OCI-LY1 (cell line): ENCODE measurements at regions not wholly inside any gene's neighbourhood (a gene's known extent, or its start where the extent isn't known, plus 50 kb on each side); places are given as distances from the start of the nearest gene placed in this dataset.

Experiments used
- H2AFZ ChIP-seq: fragments of 200-600 bp; sonication (generic), shearing (Covaris generic); 2 replicates; pipeline ENCODE4 v1.6.0; 2014; ENCODE audit warnings: antibody characterized with exemption, mild to moderate bottlenecking, low read length
- H3F3A ChIP-seq: fragments of 200-600 bp; sonication (generic), shearing (Covaris generic); 2 replicates; pipeline ENCODE4 v1.6.0; 2014; ENCODE audit warnings: mild to moderate bottlenecking, antibody characterized with exemption, low read length, moderate library complexity; ENCODE audit not compliant: insufficient read depth
- H3K27ac ChIP-seq: fragments of 200-600 bp; sonication (generic); 2 replicates; pipeline ENCODE4 v1.5.1; 2014; ENCODE audit warnings: low read length, mixed run types, mild to moderate bottlenecking, low read depth; ENCODE audit not compliant: poor library complexity, severe bottlenecking
- H3K27me3 ChIP-seq: fragments of 200-600 bp; sonication (generic); 2 replicates; pipeline ENCODE4 v1.6.0; 2014; ENCODE audit warnings: antibody characterized with exemption, mild to moderate bottlenecking, low read length, moderate library complexity; ENCODE audit not compliant: insufficient read depth
- H3K36me3 ChIP-seq: fragments of 200-600 bp; sonication (generic); 2 replicates; pipeline ENCODE4 v1.6.1; 2014; ENCODE audit warnings: mild to moderate bottlenecking, antibody characterized with exemption, low read length, moderate library complexity, mixed read lengths; ENCODE audit not compliant: insufficient read depth
- H3K4me1 ChIP-seq: fragments of 200-600 bp; sonication (generic); 2 replicates; pipeline ENCODE4 v1.5.1; 2014; ENCODE audit warnings: mild to moderate bottlenecking, low read length, moderate library complexity; ENCODE audit not compliant: insufficient read depth, severe bottlenecking
- H3K4me2 ChIP-seq: fragments of 200-600 bp; sonication (generic), shearing (Covaris generic); 2 replicates; pipeline ENCODE4 v1.6.1; 2014; ENCODE audit warnings: low read length
- H3K4me3 ChIP-seq: fragments of 200-600 bp; sonication (generic); 2 replicates; pipeline ENCODE4 v1.5.1; 2014; ENCODE audit warnings: low read length, low read depth, mild to moderate bottlenecking, mixed read lengths; ENCODE audit not compliant: poor library complexity, severe bottlenecking
- H3K79me2 ChIP-seq: fragments of 200-600 bp; shearing (Covaris generic); 2 replicates; pipeline ENCODE4 v1.6.1; 2016; ENCODE audit warnings: mixed run types, low read length, mixed read lengths; ENCODE audit not compliant: insufficient read depth
- H3K9ac ChIP-seq: fragments of 200-600 bp; sonication (generic), shearing (Covaris generic); 2 replicates; pipeline ENCODE4 v1.6.1; 2014; ENCODE audit warnings: mild to moderate bottlenecking, low read length, mixed read lengths
- H3K9me2 ChIP-seq: fragments of 200-600 bp; sonication (generic), shearing (Covaris generic); 2 replicates; pipeline ENCODE4 v1.6.1; 2014; ENCODE audit warnings: low read depth, mild to moderate bottlenecking, low read length, mixed read lengths
- H3K9me3 ChIP-seq: fragments of 200-600 bp; shearing (Covaris generic); 2 replicates; pipeline ENCODE4 v1.6.1; 2014; ENCODE audit warnings: low read length, mixed read lengths
- H4K20me1 ChIP-seq: fragments of 200-600 bp; sonication (generic), shearing (Covaris generic); 2 replicates; pipeline ENCODE4 v1.6.0; 2016; ENCODE audit warnings: mild to moderate bottlenecking, low read length; ENCODE audit not compliant: insufficient read depth
- EZH2 ChIP-seq: fragments of 200-600 bp; sonication (generic), shearing (Covaris generic); IDR thresholded peaks from 2 replicates; pipeline ENCODE4 v1.8.0; 2017; ENCODE audit warnings: borderline replicate concordance, mixed run types, mild to moderate bottlenecking, antibody characterized with exemption, low read length, moderate library complexity, mixed read lengths
- TF ChIP-seq, protein P1 (sequence below): fragments of 200-600 bp; sonication (generic), shearing (Covaris generic); IDR thresholded peaks from 2 replicates; pipeline ENCODE4 v1.5.1; 2017; ENCODE audit warnings: mild to moderate bottlenecking, antibody characterized with exemption, low read length, moderate library complexity, mixed read lengths

DNA sequence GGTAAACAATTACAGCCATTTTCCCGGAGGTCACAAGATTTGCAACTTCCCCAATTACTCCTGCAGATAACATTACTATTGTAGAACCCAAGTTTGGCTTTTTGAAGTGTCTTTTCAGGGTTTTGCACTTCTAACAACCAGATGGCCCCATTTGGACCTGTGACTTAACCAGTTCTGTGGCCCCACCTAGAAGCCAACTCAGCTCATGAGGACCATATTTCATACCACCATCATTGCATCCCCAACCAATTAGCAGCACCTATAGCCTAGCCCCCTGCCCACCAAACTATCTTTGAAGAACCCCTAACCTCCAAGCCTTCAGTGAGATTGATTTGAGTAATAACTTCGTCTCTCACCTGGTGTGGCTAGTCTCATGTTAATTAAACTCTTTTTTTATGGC, 51.3 kb upstream of the WDR11 start:
- Histone ChIP-seq H3K9me2 (no peaks in the 10 kb centered on the region), H4K20me1 (no peaks in the 10 kb centered on the region), H3K27ac (no peak overlapping the region), H3F3A (no peaks in the 10 kb centered on the region), H3K4me2 (no peak overlapping the region), H3K27me3 (no peaks in the 10 kb centered on the region), H3K9me3 (no peaks in the 10 kb centered on the region), H3K4me3 (no peak overlapping the region), H3K79me2 (no peaks in the 10 kb centered on the region), H3K4me1 (no peaks in the 10 kb centered on the region), H3K36me3 (no peaks in the 10 kb centered on the region), H2AFZ (no peak overlapping the region), H3K9ac (no peak overlapping the region)
- TF ChIP-seq EZH2: no peak
- TF ChIP-seq, protein P1, sequence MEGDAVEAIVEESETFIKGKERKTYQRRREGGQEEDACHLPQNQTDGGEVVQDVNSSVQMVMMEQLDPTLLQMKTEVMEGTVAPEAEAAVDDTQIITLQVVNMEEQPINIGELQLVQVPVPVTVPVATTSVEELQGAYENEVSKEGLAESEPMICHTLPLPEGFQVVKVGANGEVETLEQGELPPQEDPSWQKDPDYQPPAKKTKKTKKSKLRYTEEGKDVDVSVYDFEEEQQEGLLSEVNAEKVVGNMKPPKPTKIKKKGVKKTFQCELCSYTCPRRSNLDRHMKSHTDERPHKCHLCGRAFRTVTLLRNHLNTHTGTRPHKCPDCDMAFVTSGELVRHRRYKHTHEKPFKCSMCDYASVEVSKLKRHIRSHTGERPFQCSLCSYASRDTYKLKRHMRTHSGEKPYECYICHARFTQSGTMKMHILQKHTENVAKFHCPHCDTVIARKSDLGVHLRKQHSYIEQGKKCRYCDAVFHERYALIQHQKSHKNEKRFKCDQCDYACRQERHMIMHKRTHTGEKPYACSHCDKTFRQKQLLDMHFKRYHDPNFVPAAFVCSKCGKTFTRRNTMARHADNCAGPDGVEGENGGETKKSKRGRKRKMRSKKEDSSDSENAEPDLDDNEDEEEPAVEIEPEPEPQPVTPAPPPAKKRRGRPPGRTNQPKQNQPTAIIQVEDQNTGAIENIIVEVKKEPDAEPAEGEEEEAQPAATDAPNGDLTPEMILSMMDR: no peak

DNA sequence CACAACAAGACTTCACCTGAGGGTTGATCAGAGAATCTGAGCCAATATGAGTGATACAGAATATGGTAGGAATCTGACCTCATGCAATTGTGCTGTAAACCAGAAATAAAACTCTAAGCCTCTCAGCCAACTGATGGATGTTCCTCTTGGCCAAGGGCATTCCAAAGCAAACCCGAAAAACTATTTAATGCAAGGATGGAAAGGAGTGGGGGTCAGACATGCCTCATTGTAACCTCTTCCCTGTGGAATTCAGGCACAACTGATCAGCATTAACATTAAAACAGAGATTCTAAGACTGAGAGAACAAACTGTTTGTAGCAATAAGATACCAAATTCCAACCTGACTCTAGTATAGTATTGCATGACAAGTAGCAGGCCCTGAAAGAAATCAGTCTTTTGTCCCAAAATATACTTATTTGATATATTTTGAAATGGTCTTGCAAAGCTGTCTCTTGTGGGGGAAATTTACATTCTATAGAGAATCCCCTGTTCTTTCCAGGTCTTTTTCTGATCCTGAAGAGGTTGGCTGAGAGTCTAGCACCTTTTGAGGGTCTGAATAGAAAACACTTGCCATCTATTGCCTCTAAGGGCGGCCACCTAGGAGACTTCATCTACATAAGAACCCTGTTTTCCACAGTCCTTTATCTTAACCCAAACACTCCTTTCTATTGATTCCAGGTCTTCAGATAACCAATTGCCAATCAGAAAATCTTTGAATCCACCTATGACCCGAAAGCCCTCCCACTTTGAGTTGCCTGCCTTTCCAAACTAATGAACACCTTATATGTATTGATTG, 50.4 kb upstream of the WDR11 start:
- Histone ChIP-seq H3K27ac (no peak overlapping the region), H3K9ac (no peak overlapping the region), H3K36me3 (no peaks in the 10 kb centered on the region), H3K9me3 (no peaks in the 10 kb centered on the region), H3K27me3 (no peaks in the 10 kb centered on the region), H3K4me1 (no peaks in the 10 kb centered on the region), H3K79me2 (no peaks in the 10 kb centered on the region), H3K4me3 (no peak overlapping the region), H3K9me2 (no peaks in the 10 kb centered on the region), H3F3A (no peaks in the 10 kb centered on the region), H2AFZ (no peak overlapping the region), H3K4me2 (no peak overlapping the region), H4K20me1 (no peaks in the 10 kb centered on the region)
- TF ChIP-seq EZH2: no peak
